Spleen (tissue), 7 donors: ENCODE measurements at regions not wholly inside any gene's neighbourhood (a gene's known extent, or its start where the extent isn't known, plus 50 kb on each side); places are given as distances from the start of the nearest gene placed in this dataset.

ENCODE experiments used
- POLR2A ChIP-seq, 3 donors: fragments of 450-650 bp; IDR thresholded peaks; one replicate each; pipeline ENCODE4 v1.5.1; 2017; ENCODE audit warnings: antibody characterized with exemption in 3 of 3, mild to moderate bottlenecking in 1 of 3
- POLR2AphosphoS5 ChIP-seq, 3 donors: sonication (generic); formaldehyde crosslinking; IDR thresholded peaks; one replicate each; pipeline ENCODE4 v1.5.1; 2017; ENCODE audit warnings: antibody characterized with exemption in 3 of 3
- TF ChIP-seq, protein P1 (sequence below), 11 experiments: fragments of 200-600 bp in 7 of 11; fragments of 450-650 bp in 4 of 11; sonication (generic) in 4 of 11; IDR thresholded peaks in 8 of 11; conservative IDR thresholded peaks in 3 of 11; 1 replicate in 7 of 11; 2 replicates in 4 of 11; pipeline versions ENCODE4 v1.4.0 to v1.8.0; 2016 to 2021; ENCODE audit warnings: antibody characterized with exemption in 11 of 11, inconsistent platforms in 4 of 11, mild to moderate bottlenecking in 1 of 11
- donor health status: DM: no; HTN: no; CAD: no; lungs with moderate emphysema.
- donor health status: DM: no; HTN: no; CAD: no.
- donor health status: DM: no; HTN: no; CAD: no.

DNA sequence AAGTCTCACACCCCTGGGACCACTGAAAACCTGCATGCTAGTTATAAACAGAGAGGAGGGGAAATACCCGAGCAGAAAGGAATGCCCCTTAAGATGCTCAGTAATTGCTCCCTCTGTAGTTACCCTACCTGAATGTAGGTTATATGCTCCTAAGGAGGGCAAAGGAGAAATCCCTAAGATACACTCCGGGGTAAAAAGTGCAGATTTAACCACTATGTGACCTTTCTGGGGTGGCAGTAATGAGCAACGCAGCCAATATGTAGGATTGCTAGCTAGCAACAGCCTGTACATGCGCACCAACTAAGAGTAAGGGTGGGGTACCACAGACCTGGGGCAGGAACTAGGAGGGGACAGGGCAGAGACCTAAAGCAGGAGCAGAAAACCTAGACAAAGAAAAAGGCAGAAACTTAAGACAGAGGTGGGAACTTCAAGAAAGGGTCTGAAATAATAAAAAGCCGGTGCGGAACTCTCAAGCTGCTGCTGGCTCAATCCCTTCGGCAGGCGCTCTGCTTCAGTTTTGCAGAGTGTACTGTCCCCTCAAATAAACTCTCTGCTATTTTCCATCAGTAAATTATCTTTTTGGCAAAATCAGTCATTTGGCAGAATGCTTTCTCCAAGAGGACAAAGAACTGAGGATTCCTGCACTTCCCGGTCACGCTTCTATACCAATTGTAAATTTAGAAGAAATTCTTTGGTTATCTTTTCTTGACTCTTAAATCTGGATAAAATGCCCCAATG, 823.8 kb downstream of the CDH11 start:
- TF ChIP-seq, protein P1, sequence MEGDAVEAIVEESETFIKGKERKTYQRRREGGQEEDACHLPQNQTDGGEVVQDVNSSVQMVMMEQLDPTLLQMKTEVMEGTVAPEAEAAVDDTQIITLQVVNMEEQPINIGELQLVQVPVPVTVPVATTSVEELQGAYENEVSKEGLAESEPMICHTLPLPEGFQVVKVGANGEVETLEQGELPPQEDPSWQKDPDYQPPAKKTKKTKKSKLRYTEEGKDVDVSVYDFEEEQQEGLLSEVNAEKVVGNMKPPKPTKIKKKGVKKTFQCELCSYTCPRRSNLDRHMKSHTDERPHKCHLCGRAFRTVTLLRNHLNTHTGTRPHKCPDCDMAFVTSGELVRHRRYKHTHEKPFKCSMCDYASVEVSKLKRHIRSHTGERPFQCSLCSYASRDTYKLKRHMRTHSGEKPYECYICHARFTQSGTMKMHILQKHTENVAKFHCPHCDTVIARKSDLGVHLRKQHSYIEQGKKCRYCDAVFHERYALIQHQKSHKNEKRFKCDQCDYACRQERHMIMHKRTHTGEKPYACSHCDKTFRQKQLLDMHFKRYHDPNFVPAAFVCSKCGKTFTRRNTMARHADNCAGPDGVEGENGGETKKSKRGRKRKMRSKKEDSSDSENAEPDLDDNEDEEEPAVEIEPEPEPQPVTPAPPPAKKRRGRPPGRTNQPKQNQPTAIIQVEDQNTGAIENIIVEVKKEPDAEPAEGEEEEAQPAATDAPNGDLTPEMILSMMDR (IDR thresholded peaks at IDR 0.05 in 8 of 11, conservative IDR thresholded peaks at IDR 0.05 in 3 of 11): no peak
- TF ChIP-seq POLR2AphosphoS5 (IDR thresholded peaks at IDR 0.05): no peak
- TF ChIP-seq POLR2A (IDR thresholded peaks at IDR 0.05): no peak
